ENCODE measurements at regions not wholly inside any gene's neighbourhood (a gene's known extent, or its start where the extent isn't known, plus 50 kb on each side); places are given as distances from the start of the nearest gene placed in this dataset.
A peak's percentile ranks its signal among the peaks of the same experiment; 100 is the strongest.
"Not testable (repeated sequence)": the region's sequence is repeated elsewhere in the genome, so short reads cannot be mapped to it uniquely, and the experiment has no call there.

DNA sequence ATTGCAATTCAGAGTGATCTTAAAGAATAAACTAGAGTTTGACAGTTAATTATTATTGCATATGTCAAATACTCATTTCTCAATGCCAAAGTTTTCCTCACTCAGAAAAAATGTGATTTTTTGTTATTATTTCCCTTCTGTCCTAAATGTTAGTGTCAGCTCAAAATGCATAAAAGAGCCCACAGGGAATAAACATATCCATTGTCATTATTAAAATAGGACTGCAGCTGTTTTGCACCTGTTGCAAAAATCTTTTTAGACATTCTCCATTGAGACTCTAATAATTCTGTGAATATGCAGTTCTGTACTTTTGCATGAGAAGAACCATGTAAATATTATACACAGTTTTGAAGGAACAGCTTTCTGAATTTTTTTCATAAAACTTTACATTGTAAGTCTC, 540.0 kb upstream of the SLC39A10 start:
- DNase-seq (ENCODE audit: low read depth in 2 of 3, low spot score in 2 of 3), result no peak

DNA sequence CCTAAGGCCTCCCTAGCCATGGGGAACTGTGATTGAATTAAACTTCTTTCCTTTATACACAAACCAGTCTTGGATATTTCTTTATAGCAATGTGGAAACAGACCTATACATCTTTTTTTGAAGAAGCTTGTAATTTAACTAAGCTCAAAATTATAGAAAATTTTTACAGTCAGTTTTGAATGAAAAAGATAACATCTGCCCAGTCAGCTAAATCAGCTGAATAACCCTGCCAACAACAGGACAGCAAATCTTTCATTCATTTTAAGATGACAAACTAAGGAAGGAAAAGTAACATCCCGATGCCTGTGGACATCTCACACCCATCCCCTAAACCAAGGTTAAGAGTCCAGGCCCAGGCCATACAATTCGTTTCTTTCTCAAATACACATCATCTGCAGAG, 541.3 kb upstream of the SLC39A10 start:
- no peak for DNase-seq (ENCODE audit: low read depth in 2 of 3, low spot score in 2 of 3)

DNA sequence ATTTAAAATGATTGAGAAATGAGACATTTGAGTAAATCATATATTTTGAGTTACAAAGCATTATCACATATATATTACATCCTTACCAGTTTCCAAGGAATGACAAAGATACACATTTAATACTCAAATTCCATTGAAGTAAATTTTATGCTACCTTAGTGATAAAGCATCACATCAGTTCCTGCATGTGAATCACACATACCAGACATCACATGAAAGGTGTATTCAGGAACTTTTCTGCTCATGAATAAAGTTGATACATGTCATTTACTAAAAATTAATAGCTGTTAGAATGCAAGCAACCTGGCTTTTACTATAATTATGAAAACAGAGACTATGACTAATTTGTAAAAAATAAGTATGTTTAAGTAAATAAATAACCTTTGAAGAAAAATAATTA, 548.8 kb upstream of the SLC39A10 start:
- no peak for DNase-seq (ENCODE audit: low read depth in 2 of 3, low spot score in 2 of 3)

DNA sequence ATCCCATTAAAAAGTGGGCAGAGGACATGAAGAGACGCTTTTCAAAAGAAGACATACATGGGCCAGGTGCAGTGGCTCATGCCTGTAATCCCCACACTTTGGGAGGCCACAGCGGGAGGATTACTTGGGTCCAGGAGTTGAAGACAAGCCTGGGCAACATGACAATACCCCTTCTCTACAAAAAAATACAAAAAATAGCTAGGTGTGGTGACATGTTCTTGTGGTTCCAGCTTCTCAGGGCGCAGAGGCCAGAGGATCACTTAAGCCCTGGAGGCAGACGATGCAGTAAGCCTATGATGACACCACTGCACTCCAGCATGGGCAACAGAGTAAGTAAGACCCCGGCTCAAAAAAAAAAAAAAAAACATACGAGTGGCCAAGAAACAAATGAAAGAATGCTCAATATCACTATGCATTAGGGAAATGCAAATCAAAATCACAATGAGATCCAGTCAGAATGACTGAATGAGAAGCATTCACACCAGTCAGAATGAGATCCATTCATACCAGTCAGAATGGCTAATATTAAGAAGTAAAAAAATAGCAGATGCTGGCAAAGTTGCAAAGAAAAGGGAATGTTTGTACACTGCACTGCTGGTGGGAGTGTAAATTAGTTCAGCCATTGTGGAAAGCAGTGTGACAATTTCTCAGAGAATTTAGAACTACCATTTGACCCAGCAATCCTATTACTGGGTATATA, 550.2 kb upstream of the SLC39A10 start:
- no peak for DNase-seq (ENCODE audit: low read depth in 2 of 3, low spot score in 2 of 3)

DNA sequence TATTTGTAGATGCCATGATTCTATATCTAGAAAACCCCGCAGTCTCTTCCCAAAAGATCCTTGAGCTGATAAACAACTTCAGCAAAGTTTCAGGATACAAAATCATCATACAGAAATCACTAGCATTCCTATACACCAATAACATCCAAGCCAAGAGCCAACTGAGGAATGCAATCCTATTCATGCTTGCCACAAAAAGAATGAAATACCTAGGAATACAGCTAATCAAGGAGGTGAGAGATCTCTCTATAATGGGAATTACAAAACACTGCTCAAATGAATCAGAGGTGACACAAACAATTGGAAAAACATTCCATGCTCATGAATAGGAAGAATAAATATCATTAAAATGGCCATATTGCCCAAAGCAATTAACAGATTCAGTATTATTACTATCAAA, 551.4 kb upstream of the SLC39A10 start:
- DNase-seq (ENCODE audit: low read depth in 2 of 3, low spot score in 2 of 3), result no peak

DNA sequence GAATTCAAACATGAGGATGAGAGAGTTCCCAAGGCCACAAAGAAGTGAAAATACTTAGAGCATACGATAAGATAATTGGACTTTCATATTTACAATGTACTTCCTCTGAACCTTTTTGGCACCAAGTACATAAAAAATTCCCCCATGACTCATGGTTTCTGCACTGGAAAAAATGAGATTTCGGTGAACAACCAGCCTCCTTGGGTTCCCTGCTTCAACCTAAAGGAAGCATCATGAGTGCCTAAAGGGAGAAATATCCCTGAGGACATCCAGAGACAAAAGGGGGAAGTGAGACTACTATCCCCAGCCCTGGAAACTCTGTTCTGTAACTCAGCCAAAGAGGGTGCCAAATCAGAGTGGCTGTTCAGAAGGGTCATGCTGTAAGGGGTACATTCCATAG, 562.7 kb upstream of the SLC39A10 start:
- no peak for DNase-seq (ENCODE audit: low read depth in 2 of 3, low spot score in 2 of 3)

DNA sequence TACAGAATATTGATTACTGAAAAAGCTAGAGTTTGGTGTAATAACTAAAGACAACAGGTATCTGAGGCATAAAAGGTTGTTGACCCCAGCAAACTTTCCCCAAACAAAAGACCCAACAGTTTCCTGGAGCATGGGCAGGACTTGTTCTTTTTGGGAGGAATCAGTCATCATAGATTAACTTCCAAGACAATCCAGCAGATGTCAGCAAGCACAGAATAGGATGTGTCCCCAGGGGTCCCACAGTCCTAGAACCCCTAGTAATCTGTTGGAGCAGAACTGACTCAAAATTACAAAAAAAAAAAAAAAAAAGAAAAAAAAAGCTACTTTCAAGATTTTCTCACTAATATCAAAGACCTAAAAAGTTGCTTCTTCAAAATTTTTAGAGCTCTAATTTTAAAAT, 564.7 kb upstream of the SLC39A10 start:
- DNase-seq (ENCODE audit: low read depth in 2 of 3, low spot score in 2 of 3), result peak in 1 of 3 donors; percentile 1

DNA sequence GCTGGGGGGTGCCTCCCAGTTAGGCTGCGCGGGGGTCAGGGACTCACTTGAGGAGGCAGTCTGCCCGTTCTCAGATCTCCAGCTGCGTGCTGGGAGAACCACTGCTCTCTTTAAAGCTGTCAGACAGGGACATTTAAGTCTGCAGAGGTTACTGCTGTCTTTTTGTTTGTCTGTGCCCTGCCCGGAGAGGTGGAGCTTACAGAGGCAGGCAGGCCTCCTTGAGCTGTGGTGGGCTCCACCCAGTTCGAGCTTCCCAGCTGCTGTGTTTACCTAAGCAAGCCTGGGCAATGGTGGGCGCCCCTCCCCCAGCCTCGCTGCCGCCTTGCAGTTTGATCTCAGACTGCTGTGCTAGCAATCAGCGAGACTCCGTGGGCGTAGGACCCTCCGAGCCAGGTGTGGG, 584.2 kb upstream of the SLC39A10 start:
- not testable (repeated sequence) for DNase-seq (ENCODE audit: low read depth in 2 of 3, low spot score in 2 of 3)

DNA sequence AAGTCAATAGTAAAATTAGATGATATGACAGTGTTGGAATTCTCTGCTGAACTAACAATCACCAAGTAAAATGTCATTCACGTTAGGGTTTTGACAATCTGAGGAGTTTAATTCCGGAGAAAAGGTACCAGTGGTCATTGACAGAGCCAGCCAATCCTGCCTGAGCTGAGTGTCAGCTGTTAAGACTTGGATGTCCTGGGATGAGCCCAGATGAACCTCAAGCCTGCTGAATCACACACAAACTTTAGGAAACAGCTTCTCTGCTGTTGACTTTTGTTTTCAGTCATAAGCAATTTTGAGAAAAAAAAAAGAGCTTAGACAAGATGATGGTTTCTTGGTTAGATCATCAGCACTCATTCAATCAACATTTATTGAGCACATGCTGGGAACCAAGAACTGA, 600.0 kb upstream of the SLC39A10 start:
- no peak for DNase-seq (ENCODE audit: low read depth in 2 of 3, low spot score in 2 of 3)

DNA sequence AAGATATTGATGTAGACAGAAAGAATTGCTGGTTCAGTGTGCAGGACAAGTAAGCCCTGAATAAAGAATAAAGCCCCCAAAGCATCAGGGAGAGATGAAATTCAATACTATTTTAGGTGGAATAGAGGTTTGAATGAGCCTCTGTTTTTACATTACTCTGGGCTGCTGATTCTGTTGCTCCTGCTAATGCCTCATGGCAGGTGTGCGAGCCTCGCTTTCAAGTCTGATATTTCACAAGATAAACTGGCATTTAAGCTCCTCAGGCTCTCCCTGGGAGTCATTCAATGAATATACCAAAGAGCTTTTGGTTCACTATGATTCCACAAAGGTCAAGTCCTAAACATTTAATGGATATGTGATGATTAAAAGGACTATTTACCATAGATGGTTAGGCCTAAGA, 601.0 kb upstream of the SLC39A10 start:
- DNase-seq (ENCODE audit: low read depth in 2 of 3, low spot score in 2 of 3), result no peak

DNA sequence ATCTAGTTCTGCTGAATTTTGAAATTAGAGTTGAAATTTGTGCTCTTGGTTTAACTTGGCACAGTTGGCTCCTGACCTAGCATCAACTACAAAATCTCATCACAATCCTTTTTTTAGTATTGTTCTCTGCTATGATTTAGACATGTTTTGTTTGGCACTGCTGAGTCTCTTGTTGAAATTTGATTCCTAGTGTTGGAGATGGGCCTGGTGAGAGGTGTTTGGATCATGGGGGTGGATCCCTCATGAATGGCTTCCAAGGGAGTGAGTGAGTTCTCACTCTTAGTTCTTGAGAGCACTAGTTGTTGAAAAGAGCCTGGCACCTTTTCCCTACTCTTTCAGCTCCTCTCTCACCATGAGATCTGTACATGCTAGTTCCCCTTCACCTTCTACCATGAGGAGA, 605.6 kb upstream of the SLC39A10 start:
- DNase-seq (ENCODE audit: low read depth in 2 of 3, low spot score in 2 of 3), result no peak

DNA sequence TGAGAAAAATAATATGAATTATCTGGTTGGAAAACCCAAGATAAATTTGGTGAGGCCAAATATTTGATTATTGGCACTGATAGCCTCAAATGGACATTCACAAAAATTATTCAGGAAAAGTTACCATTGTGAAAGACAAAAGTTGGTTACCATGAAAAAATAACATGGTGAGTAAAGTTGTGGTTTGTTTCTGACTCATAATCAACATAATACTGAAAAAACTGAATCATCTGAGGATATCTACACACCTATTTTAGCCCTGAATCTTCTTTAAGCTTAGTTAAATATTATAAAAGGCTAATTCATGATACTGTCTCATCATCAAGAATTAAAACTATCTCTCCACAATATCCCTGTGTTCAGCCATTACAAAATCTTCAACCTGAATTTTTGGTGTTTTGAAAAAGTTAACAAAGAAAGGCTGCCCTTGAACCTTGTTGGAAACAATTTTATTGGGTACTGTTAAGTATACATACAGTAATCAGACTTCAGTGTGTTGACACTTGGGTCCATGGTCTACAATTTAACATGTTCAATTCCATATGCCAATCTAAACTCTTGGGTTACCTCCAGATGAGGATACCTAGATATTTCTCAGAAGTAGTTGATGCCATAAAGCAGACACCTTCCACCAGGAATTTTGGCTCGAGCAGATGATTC, 607.5 kb upstream of the SLC39A10 start:
- DNase-seq (ENCODE audit: low read depth in 2 of 3, low spot score in 2 of 3), result no peak

DNA sequence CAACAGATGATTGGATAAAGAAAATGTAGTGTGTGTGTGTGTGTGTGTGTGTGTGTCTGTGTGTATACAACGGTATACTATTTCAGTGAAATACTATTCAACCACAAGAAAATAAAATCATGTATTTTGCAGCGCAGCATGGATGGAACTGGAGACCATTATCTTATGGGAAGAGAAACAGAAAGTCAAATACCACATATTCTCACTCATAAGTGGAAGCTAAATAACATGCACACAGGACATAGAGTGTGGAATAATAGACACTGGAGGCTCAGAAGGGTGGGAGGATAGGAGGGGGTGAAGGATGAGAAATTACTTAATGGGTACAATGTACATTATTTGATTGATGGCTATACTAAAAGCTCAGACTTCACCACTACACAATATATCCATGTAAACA, 609.1 kb upstream of the SLC39A10 start:
- no peak for DNase-seq (ENCODE audit: low read depth in 2 of 3, low spot score in 2 of 3)

DNA sequence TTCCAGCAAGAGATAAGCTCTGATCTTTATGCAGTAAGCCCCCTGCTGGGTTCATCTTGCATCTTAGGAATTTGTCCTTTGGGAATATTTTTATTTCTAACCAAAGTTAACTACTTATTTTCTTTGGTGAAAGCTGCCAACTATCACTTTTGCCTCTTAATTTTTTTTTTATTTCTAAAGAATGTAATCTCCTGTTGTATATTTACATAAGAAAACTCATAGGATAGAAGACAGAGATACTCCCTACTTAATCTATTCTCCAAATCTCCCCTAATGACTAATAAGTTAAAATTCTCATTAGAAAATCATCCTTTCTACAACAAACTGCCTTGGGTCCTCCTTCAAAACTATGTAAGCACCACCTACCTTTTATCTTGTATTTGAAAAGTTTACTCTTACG, 612.2 kb upstream of the SLC39A10 start:
- DNase-seq (ENCODE audit: low read depth in 2 of 3, low spot score in 2 of 3), result no peak

DNA sequence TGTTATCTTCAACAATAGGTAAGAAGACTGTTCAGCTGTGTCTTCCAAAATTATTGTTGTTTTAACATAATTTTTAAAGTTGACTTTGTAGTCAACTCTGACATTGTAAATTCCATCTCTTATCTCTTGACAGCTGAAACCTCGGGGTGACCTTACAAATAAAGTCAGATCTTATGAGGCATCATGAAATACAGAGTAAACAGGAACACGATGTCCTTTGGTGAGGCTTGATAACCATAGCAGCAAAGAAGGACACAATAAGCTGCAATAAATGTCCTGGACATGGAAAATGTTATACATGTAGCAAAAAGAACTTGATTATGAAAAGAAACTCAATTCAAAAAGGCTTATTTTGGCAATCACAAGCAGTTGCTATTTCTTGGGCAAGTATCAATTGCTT, 618.9 kb upstream of the SLC39A10 start:
- no peak for DNase-seq (ENCODE audit: low read depth in 2 of 3, low spot score in 2 of 3)

DNA sequence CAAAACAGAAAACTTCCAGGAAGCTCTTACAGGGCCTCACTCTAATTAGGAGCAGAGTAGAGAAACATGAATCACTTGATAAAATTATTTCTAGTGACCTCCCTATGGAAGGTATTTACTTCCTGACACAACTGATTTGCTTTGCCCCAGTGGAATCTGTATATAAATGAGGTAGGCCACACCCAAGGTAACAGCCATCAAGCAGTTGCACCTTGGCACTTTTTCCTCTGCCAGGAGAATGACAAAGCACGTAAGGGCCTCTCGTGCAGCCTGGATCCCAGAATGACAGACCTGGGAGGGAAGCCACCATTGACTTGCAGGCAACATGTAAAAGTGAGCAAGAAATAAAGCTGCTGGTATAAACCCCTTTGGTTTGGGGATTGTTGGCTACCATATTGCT, 620.0 kb upstream of the SLC39A10 start:
- no peak for DNase-seq (ENCODE audit: low read depth in 2 of 3, low spot score in 2 of 3)

DNA sequence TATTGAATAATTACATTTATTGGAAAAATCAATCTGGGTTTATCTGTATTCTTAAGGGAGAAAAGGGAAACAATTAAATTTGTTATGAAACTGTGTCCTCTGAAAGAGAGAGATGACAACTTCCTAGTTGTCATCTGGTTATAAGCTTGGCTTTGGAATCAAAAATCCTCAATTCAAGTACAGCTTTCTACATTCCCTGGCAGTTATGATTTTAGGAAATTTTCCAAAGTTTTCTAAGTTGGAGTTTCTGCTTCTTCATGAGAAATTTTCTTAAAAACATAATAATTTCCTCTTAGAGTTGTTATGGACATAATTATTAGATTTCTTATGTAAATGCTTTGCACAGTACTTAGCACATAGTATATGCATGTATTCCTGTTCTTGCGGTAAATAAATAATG, 625.6 kb upstream of the SLC39A10 start:
- no peak for DNase-seq (ENCODE audit: low read depth in 2 of 3, low spot score in 2 of 3)

DNA sequence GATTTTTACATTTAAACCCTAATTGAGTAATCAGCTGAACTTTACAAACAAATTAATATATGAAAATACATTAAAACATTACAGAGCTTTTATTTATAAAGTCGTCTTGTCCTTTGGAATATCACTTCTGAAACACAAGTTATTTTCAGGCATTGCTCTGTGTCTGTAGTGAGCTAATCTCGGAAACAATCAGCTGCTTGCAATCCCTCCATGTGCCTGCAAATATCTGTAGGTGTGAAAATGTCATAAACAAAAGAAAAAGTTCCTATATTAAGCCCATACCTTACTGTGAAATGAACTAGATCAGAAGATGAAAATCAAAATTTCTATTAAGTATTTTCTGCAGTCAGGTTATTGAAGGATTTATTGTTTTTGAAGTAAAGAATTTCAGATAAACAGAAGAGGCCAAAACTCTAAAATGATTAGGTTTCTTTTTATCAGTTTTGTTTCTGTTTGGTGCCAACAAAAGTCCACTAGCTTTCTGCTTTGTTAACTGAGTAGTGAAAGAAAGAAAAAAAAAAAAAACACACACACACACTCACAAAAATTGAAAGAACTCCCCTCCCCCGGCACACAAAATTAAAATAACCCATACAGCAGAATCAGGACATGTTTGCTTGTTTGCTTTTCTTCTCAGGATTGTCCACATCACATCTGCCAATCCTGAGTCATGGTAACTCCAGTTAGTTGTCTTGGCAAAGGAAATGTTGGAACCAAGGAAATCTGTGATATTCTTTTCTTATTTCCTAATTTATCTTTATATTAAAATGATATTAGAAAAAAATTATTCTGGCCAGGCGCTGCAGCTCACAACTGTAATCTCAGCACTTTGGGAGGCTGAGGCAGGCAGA, 627.0 kb upstream of the SLC39A10 start:
- no peak for DNase-seq (ENCODE audit: low read depth in 2 of 3, low spot score in 2 of 3)

DNA sequence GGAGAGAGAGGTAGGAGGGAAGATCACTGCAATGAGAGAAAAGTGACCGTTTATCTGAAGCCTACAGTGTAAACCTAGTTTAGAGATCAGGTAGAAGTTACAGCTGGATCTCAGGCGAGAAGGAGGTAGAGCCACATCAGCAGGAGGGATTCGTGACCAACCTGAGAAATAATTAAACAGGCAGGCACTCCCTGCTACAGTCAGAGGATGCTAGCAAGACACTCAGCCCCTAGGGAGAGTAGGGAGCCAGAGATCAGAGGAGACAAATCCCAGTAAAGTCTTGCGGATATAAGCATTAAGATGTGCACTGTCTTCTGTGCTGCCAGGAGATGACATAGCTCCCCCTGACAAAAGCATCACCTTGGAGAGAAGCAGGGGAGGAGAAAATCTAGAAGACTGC, 629.1 kb upstream of the SLC39A10 start:
- DNase-seq (ENCODE audit: low read depth in 2 of 3, low spot score in 2 of 3), result no peak

DNA sequence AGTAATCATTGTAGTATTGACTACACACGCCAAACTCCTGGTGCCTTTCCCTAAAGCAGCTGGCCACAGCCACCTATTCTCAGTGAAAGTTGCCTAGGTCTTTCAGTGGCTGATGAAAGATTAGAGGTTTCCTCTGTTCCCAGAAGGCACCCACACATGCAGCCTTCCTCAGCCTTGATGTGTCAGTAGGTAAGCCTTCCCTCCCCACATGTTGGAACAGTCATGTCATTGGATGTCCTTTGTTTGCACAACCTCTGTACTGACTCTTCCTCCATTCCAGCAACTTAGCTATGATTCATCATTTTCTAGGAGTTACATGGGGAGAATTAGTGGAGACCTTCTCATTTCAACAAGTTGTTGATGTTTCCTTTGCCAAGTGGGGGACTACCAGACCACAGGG, 630.8 kb upstream of the SLC39A10 start:
- DNase-seq (ENCODE audit: low read depth in 2 of 3, low spot score in 2 of 3), result no peak

DNA sequence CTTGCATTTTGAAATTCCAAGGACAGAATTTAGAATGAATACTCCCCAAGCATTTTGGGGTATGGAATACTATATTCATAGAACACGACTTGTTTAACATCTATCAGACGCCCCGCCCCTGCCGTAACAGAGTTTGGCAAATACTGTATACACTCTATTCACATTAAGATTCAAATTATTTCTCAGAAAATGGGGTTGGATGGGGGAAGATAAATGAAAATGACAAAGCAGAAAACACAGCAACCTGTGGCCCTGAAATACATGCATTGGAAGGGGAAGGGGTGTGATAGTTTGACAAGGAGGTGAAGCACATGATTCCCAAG, 634.6 kb upstream of the SLC39A10 start:
- no peak for DNase-seq (ENCODE audit: low read depth in 2 of 3, low spot score in 2 of 3)
